Keratinocyte (primary cell): ENCODE measurements at regions not wholly inside any gene's neighbourhood (a gene's known extent, or its start where the extent isn't known, plus 50 kb on each side); places are given as distances from the start of the nearest gene placed in this dataset.

Experiments
- DNase-seq: peaks from one replicate; pipeline ENCODE4 v3.0.0-alpha.2; 2011; ENCODE audit warnings: low read depth, missing footprints, low spot score
- FAIRE-seq: peaks from 2 replicates; lab custom pipeline; 2011; peaks lifted over from hg19 to GRCh38; lab: Jason Lieb, UNC
- H2AFZ ChIP-seq: 2 replicates; pipeline ENCODE4 v1.6.0; 2012; ENCODE audit warnings: low read length, control low read depth, inconsistent platforms; ENCODE audit not compliant: control insufficient read depth
- H3K27ac ChIP-seq: 2 replicates; pipeline ENCODE4 v1.5.1; 2011; ENCODE audit warnings: low read length; ENCODE audit not compliant: control insufficient read depth, insufficient read depth
- H3K27me3 ChIP-seq: 3 replicates; pipeline ENCODE4 v1.6.0; 2011; ENCODE audit warnings: low read length; ENCODE audit not compliant: control insufficient read depth, insufficient read depth; ENCODE audit errors: extremely low read depth
- H3K36me3 ChIP-seq, 2 experiments: 2 replicates in 1 of 2; 3 replicates in 1 of 2; pipeline ENCODE4 v1.5.1; 2011; ENCODE audit warnings: low read length in 2 of 2, mild to moderate bottlenecking in 1 of 2; ENCODE audit not compliant: control insufficient read depth in 2 of 2, insufficient read depth in 2 of 2; ENCODE audit errors: extremely low read depth in 1 of 2
- H3K4me1 ChIP-seq: 3 replicates; pipeline ENCODE4 v1.5.1; 2011; ENCODE audit warnings: low read length; ENCODE audit not compliant: control insufficient read depth, insufficient read depth; ENCODE audit errors: extremely low read depth
- H3K4me2 ChIP-seq: 3 replicates; pipeline ENCODE4 v1.6.0; 2011; ENCODE audit warnings: low read depth, low read length; ENCODE audit not compliant: control insufficient read depth, insufficient read depth; ENCODE audit errors: extremely low read depth
- H3K4me3 ChIP-seq, 3 experiments: fragments of 200-600 bp in 1 of 3; sonication (generic) in 1 of 3; 2 replicates in 2 of 3; 3 replicates in 1 of 3; pipeline ENCODE4 v1.5.1; 2011 to 2016; ENCODE audit warnings: low read length in 3 of 3, mild to moderate bottlenecking in 3 of 3, control low read depth in 2 of 3, inconsistent platforms in 1 of 3, low read depth in 1 of 3, mixed read lengths in 1 of 3, mixed run types in 1 of 3, moderate library complexity in 1 of 3; ENCODE audit not compliant: control insufficient read depth in 2 of 3, insufficient read depth in 2 of 3; ENCODE audit errors: extremely low read depth in 1 of 3
- H3K79me2 ChIP-seq: 2 replicates; pipeline ENCODE4 v1.6.0; 2012; ENCODE audit warnings: low read length; ENCODE audit not compliant: control insufficient read depth, insufficient read depth
- H3K9ac ChIP-seq: 3 replicates; pipeline ENCODE4 v1.6.0; 2011; ENCODE audit warnings: low read length; ENCODE audit not compliant: control insufficient read depth, insufficient read depth; ENCODE audit errors: extremely low read depth
- H3K9me1 ChIP-seq: 3 replicates; pipeline ENCODE4 v1.6.0; 2011; ENCODE audit warnings: low read length; ENCODE audit not compliant: control insufficient read depth, insufficient read depth; ENCODE audit errors: extremely low read depth
- H3K9me3 ChIP-seq: 2 replicates; pipeline ENCODE4 v1.5.1; 2012; ENCODE audit warnings: low read depth, low read length; ENCODE audit not compliant: control insufficient read depth
- H4K20me1 ChIP-seq: 3 replicates; pipeline ENCODE4 v1.6.0; 2011; ENCODE audit warnings: low read length; ENCODE audit not compliant: control insufficient read depth, insufficient read depth; ENCODE audit errors: extremely low read depth
- CTCF ChIP-seq, 3 experiments: IDR thresholded peaks in 1 of 3; conservative IDR thresholded peaks in 1 of 3; optimal IDR thresholded peaks in 1 of 3; 2 replicates in 2 of 3; 3 replicates in 1 of 3; pipeline versions ENCODE3 to v1.5.1; 2011; ENCODE audit warnings: low read length in 3 of 3, mild to moderate bottlenecking in 3 of 3, moderate library complexity in 2 of 3, control low read depth in 1 of 3, inconsistent platforms in 1 of 3; ENCODE audit not compliant: insufficient read depth in 2 of 3; ENCODE audit errors: extremely low read depth in 1 of 3
- EZH2 ChIP-seq: IDR thresholded peaks from one replicate; pipeline ENCODE4 v1.6.1; 2012; ENCODE audit warnings: inconsistent platforms, mild to moderate bottlenecking, low read length, moderate library complexity
- dilution Hi-C: fragments of 300-500 bp; cut with MboI; formaldehyde crosslinking; loops from one replicate; pipeline ENCODE4 v1.7.0; 2020; ENCODE audit warnings: low sequenced_read_pairs; ENCODE audit not compliant: extremely low pct_ligation_motif_present

GRCh38 chr12:91632042-91632786, 449.6 kb upstream of the DCN start:
- H3K9me3 ChIP-seq = no peaks in the 10 kb centered on the region
- H3K9ac ChIP-seq = no peak overlapping the region
- no peak for DNase-seq
- H3K4me2 ChIP-seq = no peak overlapping the region
- no peaks in the 10 kb centered on the region for H3K79me2 ChIP-seq
- no peaks in the 10 kb centered on the region for H4K20me1 ChIP-seq
- H3K9me1 ChIP-seq = no peaks in the 10 kb centered on the region
- H3K27ac ChIP-seq = no peak overlapping the region
- FAIRE-seq = no peak
- H3K27me3 ChIP-seq = no peaks in the 10 kb centered on the region
- H2AFZ ChIP-seq = no peak overlapping the region
- no peaks in the 10 kb centered on the region for H3K4me1 ChIP-seq
- dilution Hi-C loops = no loop called here
- no peak overlapping the region for H3K4me3 ChIP-seq
- TF ChIP-seq CTCF (optimal IDR thresholded peaks at IDR 0.05 in 1 of 3, IDR thresholded peaks at IDR 0.05 in 1 of 3, conservative IDR thresholded peaks at IDR 0.05 in 1 of 3; ENCODE audit: extremely low read depth in 1 of 3, insufficient read depth in 2 of 3, low read length in 3 of 3) (no peak), EZH2 (no peak)
- no peaks in the 10 kb centered on the region for H3K36me3 ChIP-seq

GRCh38 chr12:91630596-91631293, 448.1 kb upstream of the DCN start:
- no peak overlapping the region for H3K27ac ChIP-seq
- no peaks in the 10 kb centered on the region for H3K4me1 ChIP-seq
- no peak overlapping the region for H3K4me2 ChIP-seq
- dilution Hi-C loops = no loop called here
- H3K9me3 ChIP-seq = no peaks in the 10 kb centered on the region
- no peaks in the 10 kb centered on the region for H3K9me1 ChIP-seq
- TF ChIP-seq CTCF (optimal IDR thresholded peaks at IDR 0.05 in 1 of 3, IDR thresholded peaks at IDR 0.05 in 1 of 3, conservative IDR thresholded peaks at IDR 0.05 in 1 of 3; ENCODE audit: extremely low read depth in 1 of 3, insufficient read depth in 2 of 3, low read length in 3 of 3) (no peak), EZH2 (no peak)
- H3K36me3 ChIP-seq = no peaks in the 10 kb centered on the region
- H2AFZ ChIP-seq = no peak overlapping the region
- H3K79me2 ChIP-seq = no peaks in the 10 kb centered on the region
- H3K4me3 ChIP-seq = no peak overlapping the region
- no peaks in the 10 kb centered on the region for H3K27me3 ChIP-seq
- H3K9ac ChIP-seq = no peak overlapping the region
- no peak for FAIRE-seq
- no peak for DNase-seq
- no peaks in the 10 kb centered on the region for H4K20me1 ChIP-seq
